RWPE2 (cell line): ENCODE measurements at regions not wholly inside any gene's neighbourhood (a gene's known extent, or its start where the extent isn't known, plus 50 kb on each side); places are given as distances from the start of the nearest gene placed in this dataset.

Experiments used
- ATAC-seq: fragments of 200-7000 bp; cut with Tn5 transposase; 3 replicates; pipeline ENCODE4 v1.9.1; 2021; ENCODE audit warnings: low read depth
- DNase-seq: peaks from one replicate; pipeline ENCODE4 v3.0.0-alpha.2; 2020; ENCODE audit warnings: low spot score
- H3K27ac ChIP-seq: fragments of 450-650 bp; 2 replicates; pipeline ENCODE4 v1.5.1; 2017; ENCODE audit warnings: mild to moderate bottlenecking; ENCODE audit not compliant: poor library complexity, severe bottlenecking
- H3K27me3 ChIP-seq: fragments of 250-450 bp; sonication (Bioruptor Pico); 2 replicates; pipeline ENCODE4 v1.5.1; 2021; ENCODE audit warnings: mild to moderate bottlenecking, moderate library complexity; ENCODE audit not compliant: insufficient read depth, poor library complexity, severe bottlenecking
- H3K36me3 ChIP-seq: fragments of 250-450 bp; sonication (Bioruptor Pico); 2 replicates; pipeline ENCODE4 v1.5.1; 2020; ENCODE audit warnings: low read depth, mild to moderate bottlenecking, moderate library complexity
- H3K4me1 ChIP-seq: fragments of 250-450 bp; sonication (Bioruptor Pico); 2 replicates; pipeline ENCODE4 v1.5.1; 2021; ENCODE audit warnings: mild to moderate bottlenecking, moderate library complexity; ENCODE audit not compliant: insufficient read depth, poor library complexity, severe bottlenecking
- H3K4me3 ChIP-seq: fragments of 250-450 bp; sonication (Bioruptor Pico); 2 replicates; pipeline ENCODE4 v1.5.1; 2021; ENCODE audit warnings: mild to moderate bottlenecking, moderate library complexity; ENCODE audit not compliant: severe bottlenecking
- H3K9me3 ChIP-seq: fragments of 250-450 bp; sonication (Bioruptor Pico); 2 replicates; pipeline ENCODE4 v1.5.1; 2021; ENCODE audit warnings: mild to moderate bottlenecking, moderate library complexity; ENCODE audit not compliant: severe bottlenecking
- CTCF ChIP-seq: fragments of 450-650 bp; IDR thresholded peaks from one replicate; pipeline ENCODE4 v1.5.1; 2017; ENCODE audit warnings: mild to moderate bottlenecking, moderate library complexity; ENCODE audit not compliant: poor library complexity, severe bottlenecking

GRCh38 chr6:74782346-74782745, 423.5 kb downstream of the COL12A1 start:
- Histone ChIP-seq H3K9me3 (no peaks in the 10 kb centered on the region), H3K36me3 (no peaks in the 10 kb centered on the region), H3K4me3 (no peak overlapping the region), H3K27ac (no peak overlapping the region), H3K27me3 (no peaks in the 10 kb centered on the region), H3K4me1 (no peaks in the 10 kb centered on the region)
- TF ChIP-seq CTCF = no peak
- DNase-seq (no peak), ATAC-seq (no peak)

GRCh38 chr6:74780831-74781230, 425.0 kb downstream of the COL12A1 start:
- no peak overlapping the region for H3K4me3 ChIP-seq
- H3K27ac ChIP-seq = no peak overlapping the region
- H3K9me3 ChIP-seq = no peaks in the 10 kb centered on the region
- TF ChIP-seq CTCF = no peak
- ATAC-seq (no peak), DNase-seq (no peak)
- H3K27me3 ChIP-seq = no peaks in the 10 kb centered on the region
- H3K4me1 ChIP-seq = no peaks in the 10 kb centered on the region
- no peaks in the 10 kb centered on the region for H3K36me3 ChIP-seq

- Histone ChIP-seq H3K36me3 (no peaks in the 10 kb centered on the region), H3K27me3 (no peaks in the 10 kb centered on the region), H3K9me3 (no peaks in the 10 kb centered on the region), H3K4me3 (no peak overlapping the region), H3K27ac (no peak overlapping the region), H3K4me1 (no peaks in the 10 kb centered on the region)
- TF ChIP-seq CTCF = no peak
- ATAC-seq (no peak), DNase-seq (no peak)
These were observed 437.1 kb downstream of the COL12A1 start for GRCh38 chr6:74768738-74769137.

- no peaks in the 10 kb centered on the region for H3K36me3 ChIP-seq
- no peaks in the 10 kb centered on the region for H3K4me1 ChIP-seq
- H3K4me3 ChIP-seq = no peak overlapping the region
- TF ChIP-seq CTCF = no peak
- DNase-seq (no peak), ATAC-seq (no peak)
- no peaks in the 10 kb centered on the region for H3K27me3 ChIP-seq
- H3K27ac ChIP-seq = no peak overlapping the region
- H3K9me3 ChIP-seq = no peaks in the 10 kb centered on the region
These were observed 437.7 kb downstream of the COL12A1 start for GRCh38 chr6:74768120-74768519.

- H3K4me1 ChIP-seq = no peaks in the 10 kb centered on the region
- H3K9me3 ChIP-seq = no peaks in the 10 kb centered on the region
- no peak for ATAC-seq
- H3K36me3 ChIP-seq = no peaks in the 10 kb centered on the region
- no peak overlapping the region for H3K27ac ChIP-seq
- peak; percentile 10 for TF ChIP-seq CTCF
- no peak overlapping the region for H3K4me3 ChIP-seq
- H3K27me3 ChIP-seq = no peaks in the 10 kb centered on the region
- no peak for DNase-seq
These were observed 440.4 kb downstream of the COL12A1 start for GRCh38 chr6:74765486-74765885.
